GM12878 (cell line): ENCODE measurements at regions not wholly inside any gene's neighbourhood (a gene's known extent, or its start where the extent isn't known, plus 50 kb on each side); places are given as distances from the start of the nearest gene placed in this dataset.

Source experiments
- CBX5 ChIP-seq: sonication (generic); IDR thresholded peaks from 2 replicates; pipeline ENCODE4 v1.6.1; 2016; ENCODE audit warnings: low read depth, moderate library complexity, mild to moderate bottlenecking, inconsistent platforms
- SREBF2 ChIP-seq: IDR thresholded peaks from 2 replicates; pipeline ENCODE4 v1.6.1; 2012; ENCODE audit warnings: mild to moderate bottlenecking, low read length

- TF ChIP-seq CBX5 (no peak), SREBF2 (no peak)
These were observed 175.2 kb upstream of the CACNA1E start for GRCh38 chr1:181308098-181308497.
